PC-9 (cell line): ENCODE measurements at regions not wholly inside any gene's neighbourhood (a gene's known extent, or its start where the extent isn't known, plus 50 kb on each side); places are given as distances from the start of the nearest gene placed in this dataset.
A peak's percentile ranks its signal among the peaks of the same experiment; 100 is the strongest.

ENCODE experiments used
- BruUV-seq: library from RNA; stranded (reverse); fragments of 400-500 nt; replicated peaks from 2 replicates; lab custom pipeline; 2021; lab: Mats Ljungman, UMichigan
- CTCF ChIA-PET: fragments of 300-600 bp; sonication (Branson Sonifier 250); formaldehyde crosslinking; loops from one replicate; lab custom pipeline; 2022; ENCODE audit warnings: antibody characterized with exemption; lab: Charles Lee
- POLR2A ChIA-PET: fragments of 300-600 bp; sonication (Branson Sonifier 250); formaldehyde crosslinking; loops from one replicate; lab custom pipeline; 2022; ENCODE audit warnings: antibody characterized with exemption; ENCODE audit not compliant: unreplicated experiment; lab: Charles Lee
- DNase-seq, 2 experiments: peaks; one replicate each; pipeline versions ENCODE4 v3.0.0 to v3.0.0-alpha.2; 2015 to 2022; ENCODE audit warnings: mixed read lengths in 1 of 2
- H2AFZ ChIP-seq: fragments of 200-600 bp; sonication (generic); 2 replicates; pipeline ENCODE4 v1.8.1; 2017; ENCODE audit warnings: antibody characterized with exemption
- H3F3A ChIP-seq: fragments of 200-600 bp; sonication (generic); 2 replicates; pipeline ENCODE4 v1.8.1; 2017; ENCODE audit warnings: antibody characterized with exemption, mild to moderate bottlenecking, low read depth; ENCODE audit not compliant: insufficient read depth
- H3K27ac ChIP-seq: fragments of 200-600 bp; sonication (generic); 2 replicates; pipeline ENCODE4 v1.6.1; 2016; ENCODE audit warnings: mixed run types
- H3K27me3 ChIP-seq: fragments of 200-600 bp; sonication (generic); 2 replicates; pipeline ENCODE4 v1.6.1; 2016; ENCODE audit warnings: low read depth, mixed run types; ENCODE audit not compliant: insufficient read depth
- H3K36me3 ChIP-seq: fragments of 200-600 bp; sonication (generic); 2 replicates; pipeline ENCODE4 v1.6.1; 2016; ENCODE audit warnings: low read depth, mixed run types
- H3K4me1 ChIP-seq: fragments of 200-600 bp; sonication (generic); replicated peaks from 2 replicates; pipeline ENCODE4 v1.6.1; 2016; ENCODE audit warnings: mixed run types; ENCODE audit not compliant: insufficient read depth
- H3K4me2 ChIP-seq: fragments of 200-600 bp; sonication (generic); 2 replicates; pipeline ENCODE4 v1.6.1; 2017; ENCODE audit warnings: mixed run types
- H3K4me3 ChIP-seq: fragments of 200-600 bp; sonication (generic); 2 replicates; pipeline ENCODE4 v1.6.1; 2016; ENCODE audit warnings: mixed run types
- H3K79me2 ChIP-seq: fragments of 200-600 bp; sonication (generic); 2 replicates; pipeline ENCODE4 v1.6.1; 2017; ENCODE audit warnings: low read depth, mixed run types
- H3K9me2 ChIP-seq: fragments of 200-600 bp; sonication (generic); 2 replicates; pipeline ENCODE4 v1.8.1; 2017; ENCODE audit warnings: mild to moderate bottlenecking; ENCODE audit not compliant: insufficient read depth
- H3K9me3 ChIP-seq: fragments of 200-600 bp; sonication (generic); 2 replicates; pipeline ENCODE4 v1.8.1; 2016; ENCODE audit warnings: low read depth; ENCODE audit not compliant: insufficient read depth
- H4K20me1 ChIP-seq: fragments of 200-600 bp; sonication (generic); 2 replicates; pipeline ENCODE4 v1.8.1; 2017; ENCODE audit not compliant: insufficient read depth
- EZH2 ChIP-seq: fragments of 200-600 bp; sonication (generic); IDR thresholded peaks from 2 replicates; pipeline ENCODE4 v1.8.0; 2017; ENCODE audit warnings: antibody characterized with exemption, low read depth
- intact Hi-C: fragments of 100-400 bp; cut with micrococcal nuclease; formaldehyde crosslinking; loops from one replicate; pipeline ENCODE4 v1.10.0; 2022; ENCODE audit not compliant: unreplicated experiment
- TF ChIP-seq, protein P1 (sequence below): fragments of 200-600 bp; sonication (generic); conservative IDR thresholded peaks from 2 replicates; pipeline ENCODE4 v1.6.1; 2017; ENCODE audit warnings: mixed run types, antibody characterized with exemption, mild to moderate bottlenecking, moderate library complexity

DNA sequence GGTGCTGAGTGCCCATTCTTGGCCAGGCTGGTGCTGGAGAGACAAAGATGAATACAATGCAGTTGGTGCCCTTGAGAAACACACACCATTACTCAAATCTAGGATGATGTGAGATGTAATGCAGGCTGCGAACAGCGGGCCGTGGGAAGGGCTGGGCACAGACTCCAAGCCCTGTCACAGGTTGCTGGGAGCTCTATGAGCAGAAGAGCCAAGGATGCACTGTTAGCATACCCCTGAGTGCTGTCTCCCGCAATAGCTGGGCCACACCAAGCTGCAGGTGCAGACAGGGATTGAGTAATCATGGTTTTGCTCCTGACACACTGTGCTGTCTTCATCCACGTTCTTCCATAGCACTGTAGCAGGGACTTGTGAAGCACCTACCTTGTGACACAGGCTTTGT is 247.5 kb upstream of the CRY1 start:
- intact Hi-C loops: no loop called here
- Histone ChIP-seq H3F3A (peaks cover 28% of the 10 kb centered on the region), H3K4me1 (peaks cover 50% of the 10 kb centered on the region), H3K27me3 (no peaks in the 10 kb centered on the region), H3K9me3 (no peaks in the 10 kb centered on the region; the same call in 1 of the 2 replicates), H3K79me2 (peaks cover 76% of the 10 kb centered on the region), H2AFZ (no peak overlapping the region), H3K27ac (no peak overlapping the region), H3K4me2 (no peak overlapping the region), H3K9me2 (no peaks in the 10 kb centered on the region), H4K20me1 (no peaks in the 10 kb centered on the region), H3K36me3 (no peaks in the 10 kb centered on the region), H3K4me3 (no peak overlapping the region)
- no peak for DNase-seq
- POLR2A ChIA-PET: no interaction called here
- BruUV-seq: no TSS peak
- TF ChIP-seq EZH2: no peak
- TF ChIP-seq, protein P1, sequence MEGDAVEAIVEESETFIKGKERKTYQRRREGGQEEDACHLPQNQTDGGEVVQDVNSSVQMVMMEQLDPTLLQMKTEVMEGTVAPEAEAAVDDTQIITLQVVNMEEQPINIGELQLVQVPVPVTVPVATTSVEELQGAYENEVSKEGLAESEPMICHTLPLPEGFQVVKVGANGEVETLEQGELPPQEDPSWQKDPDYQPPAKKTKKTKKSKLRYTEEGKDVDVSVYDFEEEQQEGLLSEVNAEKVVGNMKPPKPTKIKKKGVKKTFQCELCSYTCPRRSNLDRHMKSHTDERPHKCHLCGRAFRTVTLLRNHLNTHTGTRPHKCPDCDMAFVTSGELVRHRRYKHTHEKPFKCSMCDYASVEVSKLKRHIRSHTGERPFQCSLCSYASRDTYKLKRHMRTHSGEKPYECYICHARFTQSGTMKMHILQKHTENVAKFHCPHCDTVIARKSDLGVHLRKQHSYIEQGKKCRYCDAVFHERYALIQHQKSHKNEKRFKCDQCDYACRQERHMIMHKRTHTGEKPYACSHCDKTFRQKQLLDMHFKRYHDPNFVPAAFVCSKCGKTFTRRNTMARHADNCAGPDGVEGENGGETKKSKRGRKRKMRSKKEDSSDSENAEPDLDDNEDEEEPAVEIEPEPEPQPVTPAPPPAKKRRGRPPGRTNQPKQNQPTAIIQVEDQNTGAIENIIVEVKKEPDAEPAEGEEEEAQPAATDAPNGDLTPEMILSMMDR: no peak
- CTCF ChIA-PET: no interaction called here

DNA sequence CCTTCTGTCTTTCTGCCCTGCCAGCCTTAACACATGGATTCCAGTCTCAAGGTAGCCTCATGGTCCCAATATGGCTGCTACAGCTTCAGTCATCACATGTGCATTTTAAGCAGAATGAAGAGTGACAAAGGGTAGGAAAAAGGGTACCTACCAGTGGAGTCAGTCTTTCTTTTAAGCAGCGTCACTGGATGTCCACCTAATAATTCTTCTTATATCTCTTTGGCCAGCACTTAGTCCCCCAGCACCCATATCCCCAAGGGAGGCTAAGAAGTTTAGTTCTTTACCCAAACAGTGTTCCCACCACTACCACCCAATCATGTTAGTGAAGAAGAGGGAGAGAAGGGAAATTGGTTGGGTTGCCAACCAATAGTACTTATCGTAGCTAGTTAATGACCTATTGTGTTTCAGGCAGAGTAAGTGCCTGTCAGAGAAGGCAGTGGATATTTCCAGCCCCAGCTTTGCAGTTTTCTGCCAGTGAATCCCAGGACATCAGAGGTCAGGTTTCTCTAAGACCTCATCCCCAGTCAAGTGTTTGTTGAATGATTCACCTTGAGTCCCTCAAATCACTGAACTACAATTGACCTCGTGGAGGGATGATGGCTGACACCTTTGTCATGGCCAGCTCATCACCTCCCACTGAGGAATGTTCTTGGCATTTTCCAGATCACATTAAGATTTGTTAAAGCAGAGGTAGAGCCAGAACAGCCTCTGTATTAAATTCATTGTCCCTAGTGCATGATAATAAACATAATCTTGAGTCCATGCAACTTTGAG is 250.9 kb upstream of the CRY1 start:
- Histone ChIP-seq H3K36me3 (no peaks in the 10 kb centered on the region), H3K27ac (peak overlapping the region; percentile 83), H3K79me2 (peaks cover 78% of the 10 kb centered on the region), H3K9me3 (no peaks in the 10 kb centered on the region; the same call in 1 of the 2 replicates), H3K27me3 (no peaks in the 10 kb centered on the region), H3K4me2 (peak overlapping the region; percentile 53), H4K20me1 (no peaks in the 10 kb centered on the region), H3K4me3 (no peak overlapping the region), H3K9me2 (no peaks in the 10 kb centered on the region), H3K4me1 (peaks cover 60% of the 10 kb centered on the region), H2AFZ (no peak overlapping the region), H3F3A (peaks cover 35% of the 10 kb centered on the region)
- BruUV-seq: no TSS peak
- intact Hi-C loops: no loop called here
- TF ChIP-seq, protein P1: no peak
- no peak for TF ChIP-seq EZH2
- ChIA-PET CTCF (no interaction called here), POLR2A (interaction anchor here (0.5 kb wide), 1 partner anchor 13 kb away, joined by 9 read pairs; no protein-coding TSS in a partner anchor)
- DNase-seq: peak; percentile 57 to 97

DNA sequence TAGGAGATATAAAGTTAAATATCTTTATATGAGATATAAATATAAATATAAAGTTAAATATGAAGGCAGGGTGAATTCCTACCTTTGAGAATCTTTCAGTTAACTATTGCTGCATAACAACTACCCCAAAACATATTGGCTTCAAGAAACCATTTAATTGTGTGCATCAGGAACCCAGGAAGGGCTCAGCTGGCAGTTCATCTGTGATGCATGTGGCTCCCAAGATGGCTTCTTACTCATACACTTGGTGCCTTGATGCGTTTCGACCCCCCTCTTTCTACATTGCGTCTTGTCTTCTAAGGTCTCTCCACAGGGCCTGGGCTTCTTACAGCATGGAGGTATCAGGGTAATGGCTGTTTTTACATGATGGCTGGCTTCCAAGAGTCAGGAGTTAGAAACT is 253.9 kb upstream of the CRY1 start:
- no peaks in the 10 kb centered on the region for H4K20me1 ChIP-seq
- no peak for DNase-seq
- H3K79me2 ChIP-seq: peaks cover 65% of the 10 kb centered on the region
- CTCF ChIA-PET: no interaction called here
- no peak overlapping the region for H2AFZ ChIP-seq
- TF ChIP-seq, protein P1: no peak
- no peak for TF ChIP-seq EZH2
- no peak overlapping the region for H3K4me2 ChIP-seq
- POLR2A ChIA-PET: no interaction called here
- H3K9me2 ChIP-seq: no peaks in the 10 kb centered on the region
- intact Hi-C loops: no loop called here
- H3K27ac ChIP-seq: peak overlapping the region; percentile 97
- H3K4me1 ChIP-seq: peaks cover 90% of the 10 kb centered on the region
- no peak overlapping the region for H3K4me3 ChIP-seq
- no peaks in the 10 kb centered on the region for H3K36me3 ChIP-seq
- no peaks in the 10 kb centered on the region; the same call in 1 of the 2 replicates for H3K9me3 ChIP-seq
- peaks cover 62% of the 10 kb centered on the region for H3F3A ChIP-seq
- H3K27me3 ChIP-seq: no peaks in the 10 kb centered on the region
- no TSS peak for BruUV-seq
